GM12878 (cell line): ENCODE measurements at regions not wholly inside any gene's neighbourhood (a gene's known extent, or its start where the extent isn't known, plus 50 kb on each side); places are given as distances from the start of the nearest gene placed in this dataset.

Source experiments
- ATAC-seq: fragments of 200-7000 bp; cut with Tn5 transposase; 3 replicates; pipeline ENCODE4 v1.9.1; 2020; ENCODE audit warnings: mild to moderate bottlenecking, moderate library complexity
- BruUV-seq: library from RNA; stranded (reverse); fragments of 400-500 nt; replicated peaks from 2 replicates; lab custom pipeline; 2021; lab: Mats Ljungman, UMichigan
- CTCF ChIA-PET: fragments of 300-600 bp; sonication (Branson Sonifier 250); formaldehyde crosslinking; extraction: SDS; loops from one replicate; lab custom pipeline; 2021; ENCODE audit warnings: inconsistent platforms; lab: Yijun Ruan, JAX
- POLR2A ChIA-PET: fragments of 350-600 bp; formaldehyde crosslinking; extraction: SDS; loops from one replicate; lab custom pipeline; 2021; ENCODE audit warnings: inconsistent platforms; lab: Charles Lee
- RAD21 ChIA-PET: fragments of 300-600 bp; sonication (Branson Sonifier 250); formaldehyde crosslinking; loops from one replicate; lab custom pipeline; 2023; ENCODE audit warnings: antibody characterized with exemption; ENCODE audit not compliant: unreplicated experiment; lab: Charles Lee
- SMC1A ChIA-PET: fragments of 300-600 bp; sonication (Branson Sonifier 250); formaldehyde crosslinking; loops from one replicate; lab custom pipeline; 2023; ENCODE audit not compliant: unreplicated experiment, uncharacterized antibody; lab: Charles Lee
- DNase-seq: peaks from one replicate; pipeline ENCODE4 v3.0.0-alpha.2; 2011; ENCODE audit warnings: low read depth, low spot score
- FAIRE-seq: peaks from 3 replicates; lab custom pipeline; 2011; peaks lifted over from hg19 to GRCh38; lab: Jason Lieb, UNC
- H2AFZ ChIP-seq: 2 replicates; pipeline ENCODE4 v1.6.0; 2011; ENCODE audit warnings: low read depth, low read length, control low read depth; ENCODE audit not compliant: control insufficient read depth
- H3K27ac ChIP-seq: 2 replicates; pipeline ENCODE4 v1.5.1; 2011; ENCODE audit warnings: control low read depth; ENCODE audit not compliant: control insufficient read depth, insufficient read depth
- H3K27me3 ChIP-seq, 2 experiments: replicated peaks in 1 of 2; 2 replicates each; pipeline versions ENCODE4 v1.6.0 to v1.6.1; 2011; ENCODE audit warnings: low read length in 1 of 2; ENCODE audit not compliant: control insufficient read depth in 2 of 2, insufficient read depth in 2 of 2
- H3K36me3 ChIP-seq, 2 experiments: 2 replicates each; pipeline ENCODE4 v1.5.1; 2011; ENCODE audit warnings: low read length in 1 of 2; ENCODE audit not compliant: control insufficient read depth in 2 of 2, insufficient read depth in 2 of 2
- H3K4me1 ChIP-seq: 2 replicates; pipeline ENCODE4 v1.6.1; 2011; ENCODE audit warnings: mild to moderate bottlenecking, low read length, moderate library complexity, mixed read lengths; ENCODE audit not compliant: control insufficient read depth, insufficient read depth
- H3K4me2 ChIP-seq: 2 replicates; pipeline ENCODE4 v1.6.0; 2011; ENCODE audit warnings: control low read depth; ENCODE audit not compliant: control insufficient read depth, insufficient read depth
- H3K4me3 ChIP-seq: fragments of 200-600 bp; sonication (generic); 2 replicates; pipeline ENCODE4 v1.5.1; 2016
- H3K79me2 ChIP-seq: 2 replicates; pipeline ENCODE4 v1.6.0; 2011; ENCODE audit warnings: low read length; ENCODE audit not compliant: control insufficient read depth, insufficient read depth
- H3K9ac ChIP-seq: 2 replicates; pipeline ENCODE4 v1.8.0; 2011; ENCODE audit warnings: low read length, control low read depth, mixed read lengths; ENCODE audit not compliant: control insufficient read depth, insufficient read depth
- H3K9me3 ChIP-seq: replicated peaks from 3 replicates; pipeline ENCODE4 v1.5.1; 2011; ENCODE audit warnings: mild to moderate bottlenecking, low read length; ENCODE audit not compliant: control insufficient read depth, insufficient read depth
- H4K20me1 ChIP-seq: 2 replicates; pipeline ENCODE4 v1.6.0; 2011; ENCODE audit not compliant: control insufficient read depth, insufficient read depth
- BCL11A ChIP-seq: IDR thresholded peaks from 2 replicates; pipeline ENCODE4 v1.6.1; 2011; ENCODE audit warnings: low read depth, low read length
- HDGF ChIP-seq: fragments of 450-650 bp; IDR thresholded peaks from 2 replicates; pipeline ENCODE4 v1.6.1; 2016; ENCODE audit warnings: antibody characterized with exemption
- LARP7 ChIP-seq: fragments of 450-650 bp; IDR thresholded peaks from 2 replicates; pipeline ENCODE4 v1.6.1; 2017; ENCODE audit warnings: mild to moderate bottlenecking
- MXI1 ChIP-seq: fragments of 150-350 bp; IDR thresholded peaks from 2 replicates; pipeline ENCODE4 v1.6.1; 2011; ENCODE audit warnings: low read depth, mild to moderate bottlenecking, inconsistent platforms, low read length, improper control_type of control experiment
- MYB ChIP-seq: fragments of 150-350 bp; IDR thresholded peaks from 2 replicates; pipeline ENCODE4 v1.6.1; 2014; ENCODE audit warnings: mild to moderate bottlenecking, low read depth, low read length, borderline replicate concordance
- NFYA ChIP-seq: IDR thresholded peaks from 2 replicates; pipeline ENCODE4 v1.6.1; 2011; ENCODE audit warnings: low read depth, mild to moderate bottlenecking, low read length, improper control_type of control experiment, borderline replicate concordance
- NR2C1 ChIP-seq: fragments of 450-650 bp; IDR thresholded peaks from 2 replicates; pipeline ENCODE4 v1.6.1; 2017; ENCODE audit warnings: antibody characterized with exemption, mild to moderate bottlenecking, moderate library complexity
- NR2F1 ChIP-seq: fragments of 450-650 bp; conservative IDR thresholded peaks from 2 replicates; pipeline ENCODE4 v1.6.1; 2017; ENCODE audit warnings: mild to moderate bottlenecking
- PAX8 ChIP-seq: fragments of 450-650 bp; IDR thresholded peaks from 2 replicates; pipeline ENCODE4 v1.6.1; 2017; ENCODE audit warnings: mild to moderate bottlenecking, moderate library complexity
- POLR2AphosphoS2 ChIP-seq: IDR thresholded peaks from 2 replicates; pipeline ENCODE4 v1.6.1; 2011; ENCODE audit warnings: low read depth, mild to moderate bottlenecking, low read length, improper control_type of control experiment, moderate library complexity
- RAD51 ChIP-seq: fragments of 450-650 bp; IDR thresholded peaks from 2 replicates; pipeline ENCODE4 v1.6.1; 2016; ENCODE audit warnings: moderate library complexity, mild to moderate bottlenecking, inconsistent platforms
- SMAD5 ChIP-seq: IDR thresholded peaks from 2 replicates; pipeline ENCODE4 v1.6.1; 2016; ENCODE audit warnings: antibody characterized with exemption, low read depth
- SRF ChIP-seq, 2 experiments: IDR thresholded peaks; 2 replicates each; pipeline ENCODE4 v1.6.1; 2011; ENCODE audit warnings: low read depth in 2 of 2, low read length in 2 of 2, mild to moderate bottlenecking in 1 of 2, moderate library complexity in 1 of 2
- TCF3 ChIP-seq: IDR thresholded peaks from 2 replicates; pipeline ENCODE4 v1.6.1; 2012; ENCODE audit warnings: low read depth, mild to moderate bottlenecking, low read length, borderline replicate concordance; ENCODE audit not compliant: insufficient read depth
- WRNIP1 ChIP-seq: IDR thresholded peaks from 2 replicates; pipeline ENCODE4 v1.6.1; 2011; ENCODE audit warnings: low read depth, low read length, improper control_type of control experiment, borderline replicate concordance
- ZBED1 ChIP-seq: IDR thresholded peaks from 2 replicates; pipeline ENCODE4 v1.6.1; 2016; ENCODE audit warnings: borderline replicate concordance
- ZNF24 ChIP-seq: fragments of 450-650 bp; IDR thresholded peaks from 2 replicates; pipeline ENCODE4 v1.6.1; 2017; ENCODE audit warnings: antibody characterized with exemption, mild to moderate bottlenecking
- WGBS: methylation state at CpG from one replicate; pipeline ENCODE4 v1.1.6; 2016; ENCODE audit warnings: low lambda C conversion rate; ENCODE audit not compliant: insufficient replicate concordance, insufficient coverage; ENCODE audit errors: missing lambda C conversion rate; 5-methylcytosine and 5-hydroxymethylcytosine counted together
- in situ Hi-C: fragments of 300-500 bp; cut with MboI; formaldehyde crosslinking; loops from 9 replicates; pipeline ENCODE4 v1.14.3; 2018; ENCODE audit warnings: mixed read lengths
- intact Hi-C: fragments of 100-400 bp; cut with micrococcal nuclease; formaldehyde crosslinking; loops from one replicate; pipeline ENCODE4 v1.14.2; 2022; ENCODE audit not compliant: unreplicated experiment
- TF ChIP-seq, protein P1 (sequence below): IDR thresholded peaks from 2 replicates; pipeline ENCODE4 v1.6.1; 2011; ENCODE audit warnings: low read depth, low read length, improper control_type of control experiment, borderline replicate concordance
- TF ChIP-seq, protein P2 (sequence below): fragments of 450-650 bp; IDR thresholded peaks from 2 replicates; pipeline ENCODE4 v1.6.1; 2017; ENCODE audit warnings: borderline replicate concordance
- TF ChIP-seq, protein P3 (sequence below): fragments of 450-650 bp; formaldehyde crosslinking; IDR thresholded peaks from 2 replicates; pipeline ENCODE4 v1.4.0; 2020; ENCODE audit warnings: mild to moderate bottlenecking, moderate library complexity

DNA sequence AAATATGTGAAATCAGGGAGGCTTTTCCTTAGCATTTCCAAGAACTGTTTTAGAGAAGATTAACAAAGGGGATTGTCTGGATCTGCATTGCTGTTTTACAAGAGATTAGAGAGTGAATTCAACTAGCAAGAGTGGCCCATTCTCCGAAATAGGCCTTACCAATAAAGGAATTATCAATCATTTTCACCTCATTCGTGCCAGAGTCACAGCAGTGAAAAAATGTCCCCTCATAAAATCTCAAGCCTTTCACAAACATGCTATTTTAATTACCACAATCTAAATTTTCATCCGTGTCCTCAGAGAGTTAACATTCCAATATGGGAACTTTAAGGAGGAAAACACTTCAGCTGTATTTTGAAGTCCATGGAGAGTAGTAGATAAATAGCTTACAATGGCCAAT, 979.6 kb downstream of the RPA4 start (continued):
- no peak for TF ChIP-seq ZNF24

DNA sequence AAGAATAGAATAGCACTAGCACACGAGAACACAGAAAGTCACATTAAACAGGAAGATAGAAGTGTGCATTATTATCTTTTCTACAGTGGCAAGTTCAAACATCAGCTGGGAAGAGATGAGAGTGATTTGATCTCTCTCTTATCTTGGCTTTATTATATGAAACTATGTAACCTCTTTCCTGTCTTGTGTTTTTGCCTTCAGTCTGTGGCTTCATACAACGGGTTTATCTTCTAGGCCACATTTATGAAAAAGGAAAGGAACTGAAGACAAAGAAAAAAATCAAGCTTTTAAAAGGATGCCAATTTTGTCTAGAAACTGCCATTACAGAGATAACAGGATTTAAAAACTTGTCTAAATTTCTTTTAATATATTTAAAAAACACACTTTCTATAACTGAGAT, 983.6 kb downstream of the RPA4 start:
- H3K9ac ChIP-seq = no peak overlapping the region
- no peak for ATAC-seq
- ChIA-PET POLR2A (no interaction called here), RAD21 (no interaction called here), SMC1A (interaction anchor here (0.5 kb wide), 2 partner anchors 1444 to 1525 kb away, joined by 3 read pairs; no protein-coding TSS in a partner anchor), CTCF (no interaction called here)
- H3K9me3 ChIP-seq = no peaks in the 10 kb centered on the region
- H3K27ac ChIP-seq = no peak overlapping the region
- no peak overlapping the region for H2AFZ ChIP-seq
- no peak overlapping the region for H3K4me3 ChIP-seq
- H4K20me1 ChIP-seq = no peaks in the 10 kb centered on the region
- TF ChIP-seq, protein P1, sequence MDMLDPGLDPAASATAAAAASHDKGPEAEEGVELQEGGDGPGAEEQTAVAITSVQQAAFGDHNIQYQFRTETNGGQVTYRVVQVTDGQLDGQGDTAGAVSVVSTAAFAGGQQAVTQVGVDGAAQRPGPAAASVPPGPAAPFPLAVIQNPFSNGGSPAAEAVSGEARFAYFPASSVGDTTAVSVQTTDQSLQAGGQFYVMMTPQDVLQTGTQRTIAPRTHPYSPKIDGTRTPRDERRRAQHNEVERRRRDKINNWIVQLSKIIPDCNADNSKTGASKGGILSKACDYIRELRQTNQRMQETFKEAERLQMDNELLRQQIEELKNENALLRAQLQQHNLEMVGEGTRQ = no peak
- TF ChIP-seq, protein P2, sequence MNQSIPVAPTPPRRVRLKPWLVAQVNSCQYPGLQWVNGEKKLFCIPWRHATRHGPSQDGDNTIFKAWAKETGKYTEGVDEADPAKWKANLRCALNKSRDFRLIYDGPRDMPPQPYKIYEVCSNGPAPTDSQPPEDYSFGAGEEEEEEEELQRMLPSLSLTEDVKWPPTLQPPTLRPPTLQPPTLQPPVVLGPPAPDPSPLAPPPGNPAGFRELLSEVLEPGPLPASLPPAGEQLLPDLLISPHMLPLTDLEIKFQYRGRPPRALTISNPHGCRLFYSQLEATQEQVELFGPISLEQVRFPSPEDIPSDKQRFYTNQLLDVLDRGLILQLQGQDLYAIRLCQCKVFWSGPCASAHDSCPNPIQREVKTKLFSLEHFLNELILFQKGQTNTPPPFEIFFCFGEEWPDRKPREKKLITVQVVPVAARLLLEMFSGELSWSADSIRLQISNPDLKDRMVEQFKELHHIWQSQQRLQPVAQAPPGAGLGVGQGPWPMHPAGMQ = no peak
- TF ChIP-seq ZBED1 = no peak
- TF ChIP-seq SMAD5 = no peak
- no peak for TF ChIP-seq BCL11A
- TF ChIP-seq, protein P3, sequence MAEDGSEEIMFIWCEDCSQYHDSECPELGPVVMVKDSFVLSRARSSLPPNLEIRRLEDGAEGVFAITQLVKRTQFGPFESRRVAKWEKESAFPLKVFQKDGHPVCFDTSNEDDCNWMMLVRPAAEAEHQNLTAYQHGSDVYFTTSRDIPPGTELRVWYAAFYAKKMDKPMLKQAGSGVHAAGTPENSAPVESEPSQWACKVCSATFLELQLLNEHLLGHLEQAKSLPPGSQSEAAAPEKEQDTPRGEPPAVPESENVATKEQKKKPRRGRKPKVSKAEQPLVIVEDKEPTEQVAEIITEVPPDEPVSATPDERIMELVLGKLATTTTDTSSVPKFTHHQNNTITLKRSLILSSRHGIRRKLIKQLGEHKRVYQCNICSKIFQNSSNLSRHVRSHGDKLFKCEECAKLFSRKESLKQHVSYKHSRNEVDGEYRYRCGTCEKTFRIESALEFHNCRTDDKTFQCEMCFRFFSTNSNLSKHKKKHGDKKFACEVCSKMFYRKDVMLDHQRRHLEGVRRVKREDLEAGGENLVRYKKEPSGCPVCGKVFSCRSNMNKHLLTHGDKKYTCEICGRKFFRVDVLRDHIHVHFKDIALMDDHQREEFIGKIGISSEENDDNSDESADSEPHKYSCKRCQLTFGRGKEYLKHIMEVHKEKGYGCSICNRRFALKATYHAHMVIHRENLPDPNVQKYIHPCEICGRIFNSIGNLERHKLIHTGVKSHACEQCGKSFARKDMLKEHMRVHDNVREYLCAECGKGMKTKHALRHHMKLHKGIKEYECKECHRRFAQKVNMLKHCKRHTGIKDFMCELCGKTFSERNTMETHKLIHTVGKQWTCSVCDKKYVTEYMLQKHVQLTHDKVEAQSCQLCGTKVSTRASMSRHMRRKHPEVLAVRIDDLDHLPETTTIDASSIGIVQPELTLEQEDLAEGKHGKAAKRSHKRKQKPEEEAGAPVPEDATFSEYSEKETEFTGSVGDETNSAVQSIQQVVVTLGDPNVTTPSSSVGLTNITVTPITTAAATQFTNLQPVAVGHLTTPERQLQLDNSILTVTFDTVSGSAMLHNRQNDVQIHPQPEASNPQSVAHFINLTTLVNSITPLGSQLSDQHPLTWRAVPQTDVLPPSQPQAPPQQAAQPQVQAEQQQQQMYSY = no peak
- TF ChIP-seq MYB = no peak
- TF ChIP-seq POLR2AphosphoS2 = no peak
- no peak for TF ChIP-seq HDGF
- TF ChIP-seq SRF (IDR thresholded peaks at IDR 0.05; ENCODE audit: low read depth in 2 of 2, low read length in 2 of 2) = no peak
- no peak for TF ChIP-seq NR2C1
- TF ChIP-seq NR2F1 = no peak
- no peak for TF ChIP-seq LARP7
- TF ChIP-seq PAX8 = no peak
- TF ChIP-seq RAD51 = no peak
- TF ChIP-seq WRNIP1 = no peak
- no peak for TF ChIP-seq NFYA
- no peak for TF ChIP-seq TCF3
- TF ChIP-seq MXI1 = no peak
- H3K4me1 ChIP-seq = no peaks in the 10 kb centered on the region
- H3K79me2 ChIP-seq = no peaks in the 10 kb centered on the region
- H3K4me2 ChIP-seq = no peak overlapping the region
- no peaks in the 10 kb centered on the region for H3K36me3 ChIP-seq
- BruUV-seq = no TSS peak
- 0% methylated on average over 2 of the region's 2 CpGs for WGBS
- intact Hi-C loops (no loop called here), in situ Hi-C loops (no loop called here)
- H3K27me3 ChIP-seq = no peaks in the 10 kb centered on the region
- FAIRE-seq = no peak
- DNase-seq = no peak
